GM18867 (cell line): ENCODE measurements at regions not wholly inside any gene's neighbourhood (a gene's known extent, or its start where the extent isn't known, plus 50 kb on each side); places are given as distances from the start of the nearest gene placed in this dataset.

Source experiments
- ATAC-seq: cut with Tn5 transposase; IDR thresholded peaks from one replicate; pipeline ENCODE4 v1.9.1; 2021; ENCODE audit warnings: mild to moderate bottlenecking, moderate library complexity; ENCODE audit not compliant: unreplicated experiment

GRCh38 chr9:78848061-78848460, 551.1 kb downstream of the PSAT1 start:
- ATAC-seq: no peak

DNA sequence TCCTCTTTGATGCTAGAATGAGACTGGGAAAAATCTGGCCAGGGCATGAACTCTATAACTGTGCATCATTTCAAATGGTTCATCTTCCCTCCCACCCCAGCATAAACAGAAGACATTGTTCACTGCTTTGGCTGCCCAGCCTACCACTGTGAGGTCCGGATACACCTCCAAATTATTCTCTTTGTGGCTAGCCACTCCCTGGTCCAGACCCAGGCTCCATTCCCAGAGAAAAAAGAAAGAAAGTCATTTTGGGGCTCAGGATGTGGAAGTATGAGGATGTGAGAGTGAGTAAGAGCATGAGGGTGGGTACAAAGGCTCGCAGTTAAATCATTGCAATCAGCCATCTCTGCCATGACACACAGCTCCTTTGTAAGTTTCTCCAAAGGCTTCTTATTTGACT, 559.2 kb downstream of the PSAT1 start:
- ATAC-seq: no peak

- ATAC-seq: no peak
These were observed 559.9 kb downstream of the PSAT1 start for GRCh38 chr9:78856781-78857180.

GRCh38 chr9:78857373-78858225, 560.7 kb downstream of the PSAT1 start:
- ATAC-seq: no peak

GRCh38 chr9:78858266-78858665, 561.3 kb downstream of the PSAT1 start:
- no peak for ATAC-seq

DNA sequence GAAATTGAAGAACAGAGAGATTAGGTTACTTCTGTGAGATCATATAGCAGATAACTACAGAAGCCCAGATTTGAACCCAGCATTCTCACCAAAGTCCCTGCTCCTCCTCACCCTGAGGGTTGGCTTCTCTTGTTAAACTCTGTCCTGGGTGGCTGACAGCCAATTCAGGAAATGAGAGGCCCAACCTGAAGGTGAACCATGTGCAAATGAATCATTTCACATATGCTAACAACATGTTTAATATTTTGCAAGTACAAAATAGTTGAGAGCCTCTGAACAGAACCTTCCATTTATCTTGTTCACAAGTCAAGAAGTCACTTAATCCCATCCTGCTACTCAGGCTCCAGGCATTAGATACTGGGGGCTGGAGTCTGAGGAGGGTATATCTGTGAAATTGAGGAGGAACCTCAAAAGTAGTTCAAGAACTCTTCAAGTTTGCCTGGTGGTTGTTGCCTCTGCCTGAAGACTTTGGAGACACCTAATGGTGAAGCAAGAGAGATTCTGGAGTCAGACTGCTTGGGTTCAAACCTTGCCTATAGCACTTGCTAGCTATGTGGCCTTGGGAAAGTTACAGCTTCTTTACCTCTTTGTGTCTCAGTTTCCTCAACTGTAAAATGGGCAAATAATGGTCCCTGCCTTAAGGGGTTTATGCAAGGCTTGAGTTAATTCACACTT, 564.0 kb downstream of the PSAT1 start:
- ATAC-seq: no peak

DNA sequence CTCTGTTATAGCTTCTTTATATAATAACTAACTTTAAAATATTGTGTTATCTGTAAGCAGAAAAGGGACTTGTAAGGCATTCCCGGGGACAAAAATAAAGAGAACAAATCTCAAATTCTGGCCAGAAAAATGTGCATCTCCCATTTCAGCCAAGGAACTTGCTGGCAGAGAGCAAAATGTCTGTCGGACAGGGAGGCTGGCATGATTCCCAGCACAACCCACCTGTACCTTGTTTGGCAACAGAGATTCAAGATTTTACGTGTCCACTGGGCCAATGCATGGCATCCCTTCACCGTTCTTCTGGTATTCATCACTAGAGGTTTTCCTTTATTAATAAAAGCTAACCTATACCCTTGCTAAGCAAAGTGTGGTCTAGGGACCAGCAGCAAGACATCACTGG, 566.6 kb downstream of the PSAT1 start:
- ATAC-seq: no peak

- no peak for ATAC-seq
These were observed 568.8 kb downstream of the PSAT1 start for GRCh38 chr9:78865737-78866136.

DNA sequence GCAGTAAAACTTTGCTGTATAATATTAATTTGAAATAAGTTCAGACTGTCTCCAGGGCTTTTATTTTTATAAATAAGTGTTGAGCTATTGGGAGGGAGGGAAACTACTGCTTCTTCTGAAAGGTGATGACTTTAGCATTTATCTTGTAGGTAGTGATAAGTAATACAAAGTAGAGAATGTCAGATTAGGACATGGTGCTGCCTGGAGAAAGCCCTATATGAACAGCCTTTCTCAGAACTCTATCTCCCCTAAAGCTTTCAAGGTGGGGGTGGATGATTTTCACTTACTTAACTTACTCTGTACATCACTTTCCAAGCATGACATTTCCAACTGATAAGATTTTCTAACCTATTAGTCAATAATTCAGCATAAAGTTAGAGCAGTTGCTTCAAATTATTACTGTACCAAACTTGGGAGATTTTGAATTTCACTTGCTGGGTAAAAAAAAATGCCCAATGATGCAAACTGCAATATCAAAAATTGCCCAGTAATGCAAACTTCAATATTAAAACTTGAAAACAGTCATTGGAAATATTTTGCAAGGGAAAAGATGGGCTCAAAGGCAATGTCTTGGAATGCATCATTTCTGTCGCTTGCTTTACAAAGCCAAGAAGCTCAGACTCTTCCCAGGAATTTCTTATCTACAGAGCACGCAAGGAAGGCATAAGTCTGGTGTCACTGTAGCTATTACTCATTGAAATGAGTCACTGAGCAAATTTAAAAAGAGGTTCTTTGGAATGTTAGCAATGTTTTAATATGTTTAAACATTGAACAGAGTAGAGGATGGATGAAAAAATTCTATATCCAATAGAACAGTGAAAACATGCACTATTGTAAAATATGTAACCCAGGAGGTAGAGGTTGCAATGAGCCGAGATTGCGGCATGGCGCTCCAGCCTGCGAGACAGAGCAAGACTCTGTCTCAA, 569.5 kb downstream of the PSAT1 start:
- ATAC-seq: no peak

- no peak for ATAC-seq
These were observed 574.1 kb downstream of the PSAT1 start for GRCh38 chr9:78871086-78871451.

- no peak for ATAC-seq
These were observed 574.8 kb downstream of the PSAT1 start for GRCh38 chr9:78871452-78872331.

GRCh38 chr9:78874061-78874460, 577.1 kb downstream of the PSAT1 start:
- no peak for ATAC-seq

DNA sequence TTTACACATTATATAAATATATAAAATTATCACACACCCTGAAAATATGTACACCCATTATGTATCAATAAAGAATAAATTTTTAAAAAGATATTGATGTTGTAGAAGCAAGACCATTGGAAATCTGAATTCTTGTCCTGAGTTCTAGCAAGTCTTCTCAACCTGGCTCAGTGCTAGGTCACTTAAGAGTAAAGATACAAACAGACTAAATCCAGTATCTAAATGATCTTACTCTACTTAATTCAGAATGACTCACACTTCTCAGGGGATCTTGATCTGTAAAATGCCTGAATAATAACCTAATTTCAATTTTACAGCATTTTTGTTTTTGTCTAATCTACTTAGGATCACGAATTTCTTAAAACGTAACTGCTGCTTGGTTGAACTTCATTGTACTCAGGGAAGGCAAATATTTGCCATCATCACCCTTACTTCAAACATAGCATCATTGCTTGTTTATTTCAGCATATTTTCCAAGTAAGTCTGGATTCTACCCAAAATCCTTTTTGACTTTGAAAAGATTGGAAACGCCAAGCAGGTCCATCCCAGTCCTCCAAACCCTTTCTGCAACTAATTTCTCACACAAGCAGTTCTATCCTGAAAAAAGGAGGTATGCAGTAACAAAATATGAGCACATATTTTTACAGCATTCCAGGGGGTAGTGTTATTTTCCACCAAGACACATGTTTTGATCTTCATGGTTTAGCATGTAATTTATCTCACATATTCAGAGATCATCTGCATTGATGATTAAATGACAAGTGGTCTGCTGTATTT, 582.6 kb downstream of the PSAT1 start:
- ATAC-seq: no peak

- no peak for ATAC-seq
These were observed 584.4 kb downstream of the PSAT1 start for GRCh38 chr9:78881295-78881694.

DNA sequence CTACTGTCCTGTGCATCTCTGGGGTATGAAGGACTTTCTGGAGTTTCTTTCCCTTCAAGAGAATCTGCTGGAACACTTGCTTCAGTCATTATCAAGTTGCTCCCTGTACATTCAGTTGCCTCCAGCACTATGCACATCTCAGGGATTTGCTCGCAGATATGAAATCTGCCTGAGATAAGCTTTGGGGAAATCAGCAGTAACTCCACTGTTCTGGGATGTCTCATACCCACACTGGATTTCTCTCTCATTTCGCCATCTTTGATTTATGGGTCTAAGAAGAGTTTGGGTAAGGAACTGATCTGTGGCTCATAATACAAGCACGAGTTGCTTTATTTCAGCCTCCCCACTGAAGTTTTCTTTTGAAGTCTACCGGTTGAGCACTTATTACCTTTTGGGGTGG, 585.6 kb downstream of the PSAT1 start:
- ATAC-seq: no peak

DNA sequence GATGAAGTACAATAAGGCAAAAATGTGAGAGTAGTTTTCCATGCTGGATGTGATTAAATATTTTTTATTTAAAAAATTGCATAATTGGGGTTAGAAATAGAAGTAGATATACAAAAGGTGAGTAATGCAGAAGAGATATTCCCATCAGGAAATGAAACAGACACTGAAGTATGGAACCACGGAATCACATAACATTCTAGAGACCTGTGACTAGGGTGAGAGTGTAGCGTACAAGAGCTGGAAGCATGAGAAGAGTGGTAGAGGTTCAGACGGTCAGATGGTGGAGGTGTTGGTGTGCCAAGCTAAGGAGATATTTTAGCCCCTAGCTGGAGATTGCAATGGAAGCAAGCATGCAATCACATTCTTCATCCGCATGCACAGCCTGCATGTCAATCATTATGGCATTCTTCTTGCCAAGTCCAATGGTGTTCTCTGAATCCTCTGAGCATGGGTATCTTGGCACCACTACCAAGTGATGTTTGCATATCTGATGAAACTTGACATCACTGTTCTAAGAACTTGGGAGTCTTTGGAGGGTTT, 587.8 kb downstream of the PSAT1 start:
- no peak for ATAC-seq

- no peak for ATAC-seq
These were observed 595.3 kb downstream of the PSAT1 start for GRCh38 chr9:78892182-78892581.

DNA sequence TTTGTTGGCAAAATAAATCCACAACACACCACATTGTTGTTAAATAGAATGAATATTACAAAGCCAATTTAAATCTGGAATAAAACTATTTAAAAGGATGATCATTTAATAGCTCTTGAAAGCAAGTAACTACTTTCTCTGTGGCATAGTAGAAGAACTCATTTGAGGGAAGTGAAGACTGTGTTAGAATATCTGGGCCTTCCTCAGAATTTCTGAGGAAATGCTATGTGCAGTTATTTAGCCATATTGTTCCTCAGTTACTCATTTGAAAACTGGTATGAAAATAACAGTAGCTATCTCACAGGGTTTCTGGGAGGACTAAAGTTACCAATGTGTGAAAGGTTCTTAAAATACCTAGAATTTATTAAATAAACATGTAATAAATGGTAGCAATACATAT, 595.8 kb downstream of the PSAT1 start:
- ATAC-seq: no peak

DNA sequence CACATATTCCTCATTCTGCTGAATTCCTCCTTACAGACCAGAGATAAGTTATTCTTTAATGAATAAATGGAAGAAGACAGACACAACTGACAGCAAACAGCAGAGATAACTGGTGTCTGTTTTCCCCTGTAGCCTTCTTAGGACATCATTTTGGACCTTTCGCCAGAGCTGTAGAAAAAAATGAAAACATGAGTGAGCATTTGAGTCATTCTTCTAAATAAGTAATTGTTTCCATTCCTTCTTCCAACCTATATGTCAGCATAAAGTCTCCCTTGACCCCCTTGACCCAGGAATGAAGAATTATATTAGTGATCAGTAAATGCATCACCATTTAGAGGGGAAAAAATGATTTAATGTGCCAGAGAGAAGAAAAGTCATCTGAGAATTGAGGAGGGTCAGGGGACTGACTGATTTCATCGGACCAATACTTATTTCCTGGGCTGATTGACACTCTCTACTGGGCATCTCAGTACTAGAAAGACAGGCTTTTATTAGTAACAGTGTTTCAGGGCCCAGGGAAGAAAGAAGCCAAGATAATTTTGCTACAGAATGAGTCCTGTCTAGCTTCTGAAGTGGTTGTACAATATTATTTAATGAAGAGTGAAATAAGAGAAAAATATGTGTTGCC, 597.0 kb downstream of the PSAT1 start:
- ATAC-seq: no peak
